Activated naive CD8-positive, alpha-beta T cell treated with anti-CD3 and anti-CD28 coated beads, Interleukin-2, amount 10 ng/mL, durations not matched to agents 7 days and 5 days (primary cell): ENCODE measurements at regions not wholly inside any gene's neighbourhood (a gene's known extent, or its start where the extent isn't known, plus 50 kb on each side); places are given as distances from the start of the nearest gene placed in this dataset.
A peak's percentile ranks its signal among the peaks of the same experiment; 100 is the strongest.

Experiments used
- ATAC-seq: fragments of 150-1000 bp; cut with Tn5 transposase; one replicate; pipeline ENCODE4 v1.10.0; 2021; ENCODE audit warnings: low read depth, moderate library complexity
- POLR2A ChIA-PET: fragments of 350-600 bp; sonication (Branson Sonifier 250); formaldehyde crosslinking; loops from one replicate; lab custom pipeline; 2021; ENCODE audit warnings: antibody characterized with exemption; lab: Charles Lee
- DNase-seq: peaks from one replicate; pipeline ENCODE4 v3.0.0; 2021
- H3K27ac Mint-ChIP-seq: one replicate; pipeline ENCODE4 v1.8.0; 2022; ENCODE audit warnings: mild to moderate bottlenecking, mixed read lengths
- H3K27me3 Mint-ChIP-seq: one replicate; pipeline ENCODE4 v1.8.0; 2022; ENCODE audit warnings: mild to moderate bottlenecking, moderate library complexity, mixed read lengths
- H3K36me3 Mint-ChIP-seq: one replicate; pipeline ENCODE4 v1.8.0; 2021; ENCODE audit warnings: mild to moderate bottlenecking, mixed read lengths
- H3K4me1 Mint-ChIP-seq: one replicate; pipeline ENCODE4 v1.8.0; 2021; ENCODE audit warnings: mixed read lengths
- H3K4me3 Mint-ChIP-seq: one replicate; pipeline ENCODE4 v1.8.0; 2022; ENCODE audit warnings: mild to moderate bottlenecking, moderate library complexity, mixed read lengths
- H3K9me3 Mint-ChIP-seq: one replicate; pipeline ENCODE4 v1.8.0; 2021; ENCODE audit warnings: mixed read lengths

DNA sequence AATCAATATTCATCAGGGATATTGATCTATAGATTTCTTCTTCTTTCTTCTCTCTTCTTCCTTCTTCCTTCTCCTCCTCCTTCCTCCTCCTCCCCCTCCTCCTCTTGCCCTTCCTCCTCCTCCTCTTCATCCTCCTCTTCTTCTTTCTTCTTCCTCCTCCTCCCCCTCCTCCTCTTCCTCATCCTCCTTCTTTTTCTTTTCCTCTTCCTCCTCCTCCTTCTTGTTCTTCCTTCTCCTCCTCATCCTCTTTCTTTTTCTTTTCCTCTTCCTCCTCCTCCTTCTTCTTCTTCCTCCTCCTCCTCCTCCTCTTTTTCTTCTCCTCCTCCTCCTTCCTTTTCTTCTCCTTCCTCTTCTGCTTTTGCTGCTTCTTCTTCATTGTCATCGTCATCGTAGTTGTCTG lies 52.4 kb upstream of the SERINC1 start:
- Mint-ChIP-seq H3K36me3 (no peaks in the 10 kb centered on the region), H3K27me3 (peaks cover 28% of the 10 kb centered on the region), H3K9me3 (peaks cover 3% of the 10 kb centered on the region), H3K27ac (no peak overlapping the region), H3K4me1 (no peaks in the 10 kb centered on the region), H3K4me3 (no peak overlapping the region)
- POLR2A ChIA-PET = no interaction called here
- ATAC-seq (no peak), DNase-seq (no peak)

DNA sequence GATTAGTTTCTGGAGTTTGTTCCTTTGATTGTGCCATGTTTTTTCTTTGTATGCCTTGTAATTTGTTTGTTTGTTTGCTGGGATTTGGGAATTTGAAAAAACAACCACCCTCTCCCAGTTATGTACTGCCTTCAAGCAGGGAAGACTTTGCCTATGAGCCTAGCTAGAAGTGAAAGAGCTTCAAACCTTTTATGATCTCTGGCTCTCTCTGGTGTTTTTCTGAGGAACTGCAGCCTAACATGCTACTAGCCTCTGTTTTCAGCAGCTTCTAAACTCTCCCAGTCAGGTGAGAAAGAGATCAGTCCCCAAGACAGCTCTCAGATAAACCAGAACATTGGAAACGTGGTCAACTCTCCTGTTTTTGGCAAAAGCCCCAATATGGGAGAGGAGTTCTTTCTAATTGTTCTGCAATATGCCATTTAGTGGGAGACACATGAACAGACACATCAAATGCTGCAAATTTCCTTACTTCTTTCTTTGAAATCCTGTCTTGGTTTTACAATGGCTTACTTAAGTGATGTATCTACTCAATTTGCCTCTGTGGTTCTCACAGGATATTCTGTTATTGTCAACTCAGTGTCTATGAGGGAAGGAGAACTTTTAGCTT lies 58.9 kb upstream of the SERINC1 start:
- Mint-ChIP-seq H3K4me1 (peaks cover 3% of the 10 kb centered on the region), H3K36me3 (no peaks in the 10 kb centered on the region), H3K27ac (no peak overlapping the region), H3K27me3 (peaks cover 36% of the 10 kb centered on the region), H3K9me3 (no peaks in the 10 kb centered on the region), H3K4me3 (no peak overlapping the region)
- peak; percentile 66 for ATAC-seq
- POLR2A ChIA-PET = interaction anchor here (1.7 kb wide), 1 partner anchor 39 kb away, joined by 8 read pairs; no protein-coding TSS in a partner anchor
- no peak for DNase-seq

DNA sequence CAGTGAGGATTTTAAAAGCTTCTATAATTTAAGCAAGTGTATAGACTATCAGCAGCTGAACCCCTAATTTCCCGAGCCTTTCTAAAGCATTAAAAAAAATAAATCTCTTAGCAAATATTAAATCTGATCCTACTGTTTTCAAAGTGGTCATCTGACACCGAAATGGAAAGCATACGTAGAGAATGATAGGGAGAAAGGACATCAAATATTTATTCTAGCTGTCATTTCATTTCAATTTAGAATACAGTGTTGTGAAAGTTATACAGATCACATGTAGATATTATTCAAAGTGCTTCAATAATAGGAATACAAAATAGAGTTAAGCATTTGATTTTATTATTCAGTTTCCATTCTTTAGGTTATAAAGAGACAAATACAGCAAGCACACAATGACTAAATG lies 61.9 kb upstream of the PKIB start:
- H3K4me3 Mint-ChIP-seq = no peak overlapping the region
- POLR2A ChIA-PET = no interaction called here
- DNase-seq (no peak), ATAC-seq (no peak)
- no peaks in the 10 kb centered on the region for H3K36me3 Mint-ChIP-seq
- H3K27ac Mint-ChIP-seq = no peak overlapping the region
- no peaks in the 10 kb centered on the region for H3K4me1 Mint-ChIP-seq
- H3K27me3 Mint-ChIP-seq = no peaks in the 10 kb centered on the region
- no peaks in the 10 kb centered on the region for H3K9me3 Mint-ChIP-seq

DNA sequence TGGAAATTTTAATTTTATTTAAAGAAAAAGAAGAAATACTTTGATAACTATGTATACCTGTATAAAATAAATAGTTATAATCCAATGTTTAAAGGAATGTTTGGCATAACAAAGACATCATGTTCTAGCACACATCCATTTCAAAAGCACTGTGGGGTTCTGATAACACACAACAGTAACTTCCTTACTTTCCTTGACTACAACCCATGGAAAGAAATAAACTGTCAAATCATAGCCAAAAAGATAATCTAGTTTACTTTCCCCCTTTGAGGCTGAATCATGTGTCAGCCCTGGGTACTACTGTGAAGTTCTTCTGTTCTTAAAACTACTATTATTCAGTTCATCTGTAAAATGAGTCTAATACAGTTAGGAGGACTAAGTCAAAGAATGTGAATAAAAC lies 61.4 kb upstream of the PKIB start:
- no peaks in the 10 kb centered on the region for H3K9me3 Mint-ChIP-seq
- DNase-seq = no peak
- H3K27ac Mint-ChIP-seq = no peak overlapping the region
- POLR2A ChIA-PET = no interaction called here
- no peaks in the 10 kb centered on the region for H3K27me3 Mint-ChIP-seq
- ATAC-seq = no peak
- H3K4me1 Mint-ChIP-seq = no peaks in the 10 kb centered on the region
- no peaks in the 10 kb centered on the region for H3K36me3 Mint-ChIP-seq
- H3K4me3 Mint-ChIP-seq = no peak overlapping the region

DNA sequence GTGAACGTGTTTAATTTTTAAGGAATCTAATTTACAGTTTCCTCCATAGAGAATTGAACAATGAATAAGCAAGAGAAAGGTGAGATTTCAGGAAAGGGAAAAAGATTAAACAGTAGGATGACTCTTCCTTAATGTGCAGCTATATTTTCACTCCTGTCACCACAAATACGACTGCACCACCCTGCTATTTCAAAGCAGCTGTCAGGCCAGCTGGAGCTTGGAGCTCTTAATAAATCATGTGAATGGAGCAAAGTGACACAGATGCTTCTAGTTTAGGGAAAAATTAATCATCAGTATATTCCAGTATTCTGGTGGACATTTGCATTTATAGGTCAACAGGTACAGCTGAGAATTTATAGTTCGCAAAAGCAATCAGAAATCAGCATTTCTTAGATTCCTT lies 56.5 kb upstream of the PKIB start:
- no peak overlapping the region for H3K27ac Mint-ChIP-seq
- POLR2A ChIA-PET = no interaction called here
- no peak for ATAC-seq

DNA sequence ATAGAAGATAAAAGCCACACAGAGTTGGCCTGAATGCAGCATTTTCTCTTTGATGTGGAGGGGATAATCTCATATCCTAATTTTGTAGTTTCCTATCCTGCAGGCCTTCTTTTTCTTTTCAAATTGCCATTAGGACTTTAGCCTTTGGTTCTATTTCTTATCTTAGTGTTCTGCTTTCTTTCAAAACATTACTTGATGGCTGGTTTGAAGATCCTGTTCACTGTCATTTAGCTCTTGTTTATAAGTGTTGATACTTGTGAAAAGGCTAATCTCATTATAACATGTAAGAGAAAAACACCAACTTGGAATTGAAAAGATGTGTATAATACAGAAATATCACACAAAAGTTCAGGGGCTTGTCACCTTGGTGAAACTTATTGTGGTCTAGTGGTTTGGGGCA lies 54.6 kb upstream of the PKIB start:
- Mint-ChIP-seq H3K27ac (no peak overlapping the region), H3K36me3 (no peaks in the 10 kb centered on the region), H3K4me3 (no peak overlapping the region), H3K4me1 (no peaks in the 10 kb centered on the region), H3K27me3 (peaks cover 2% of the 10 kb centered on the region), H3K9me3 (peaks cover 3% of the 10 kb centered on the region)
- no peak for DNase-seq
- POLR2A ChIA-PET = no interaction called here
- ATAC-seq = no peak

More for the DNA sequence above, 56.5 kb upstream of the PKIB start:
- Mint-ChIP-seq H3K4me1 (no peaks in the 10 kb centered on the region), H3K9me3 (peaks cover under 1% of the 10 kb centered on the region), H3K27me3 (peaks cover 2% of the 10 kb centered on the region), H3K36me3 (no peaks in the 10 kb centered on the region), H3K4me3 (no peak overlapping the region)
- no peak for DNase-seq

DNA sequence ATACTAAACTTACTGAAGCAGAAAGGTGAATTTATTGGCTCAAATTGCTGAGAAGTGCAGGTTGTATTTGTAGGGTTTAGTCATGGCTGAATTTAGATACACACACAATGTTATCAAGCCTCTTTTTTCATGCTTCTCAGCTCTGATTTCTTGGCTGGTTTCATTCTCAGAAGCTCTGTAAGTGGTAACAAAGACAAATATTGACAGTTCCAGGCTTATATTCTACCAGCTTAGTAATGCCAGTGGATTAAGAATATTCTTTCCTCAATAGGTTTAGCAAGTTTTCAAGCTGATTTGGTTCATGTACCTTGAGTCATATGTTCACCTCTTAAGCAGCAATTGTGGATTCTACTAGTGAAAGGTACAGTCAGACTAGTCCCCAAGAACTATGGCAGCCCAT lies 52.1 kb upstream of the PKIB start:
- POLR2A ChIA-PET = no interaction called here
- no peak for ATAC-seq

More for the DNA sequence above, 52.1 kb upstream of the PKIB start:
- peaks cover 3% of the 10 kb centered on the region for H3K27me3 Mint-ChIP-seq
- no peak overlapping the region for H3K4me3 Mint-ChIP-seq
- peaks cover 7% of the 10 kb centered on the region for H3K9me3 Mint-ChIP-seq
- DNase-seq = no peak
- no peaks in the 10 kb centered on the region for H3K4me1 Mint-ChIP-seq
- H3K27ac Mint-ChIP-seq = no peak overlapping the region
- H3K36me3 Mint-ChIP-seq = peaks cover 1% of the 10 kb centered on the region
